DND-41 (cell line): ENCODE measurements at regions not wholly inside any gene's neighbourhood (a gene's known extent, or its start where the extent isn't known, plus 50 kb on each side); places are given as distances from the start of the nearest gene placed in this dataset.
"Not testable (repeated sequence)": the region's sequence is repeated elsewhere in the genome, so short reads cannot be mapped to it uniquely, and the experiment has no call there.

ENCODE experiments used
- CTCF ChIP-seq: IDR thresholded peaks from 2 replicates; pipeline ENCODE4 v1.5.1; 2012; ENCODE audit warnings: borderline replicate concordance, low read length, moderate library complexity, mild to moderate bottlenecking; ENCODE audit not compliant: poor library complexity, severe bottlenecking; ENCODE audit errors: extremely low read depth
- EZH2 ChIP-seq: IDR thresholded peaks from 3 replicates; pipeline ENCODE4 v1.6.1; 2012; ENCODE audit warnings: borderline replicate concordance, low read depth, mild to moderate bottlenecking, moderate library complexity, low read length, inconsistent platforms; ENCODE audit not compliant: severe bottlenecking

- TF ChIP-seq CTCF, EZH2: not testable (repeated sequence)
Measured at GRCh38 chr6:115175456-115175855, 832.6 kb upstream of the HS3ST5 start.
